Heart left ventricle (tissue), 16 donors: ENCODE measurements at regions not wholly inside any gene's neighbourhood (a gene's known extent, or its start where the extent isn't known, plus 50 kb on each side); places are given as distances from the start of the nearest gene placed in this dataset.

Experiments
- ATAC-seq, 4 donors: fragments of 200-7000 bp; cut with Tn5 transposase; one replicate each; pipeline ENCODE4 v1.9.1; 2020 to 2022; ENCODE audit warnings: moderate library complexity in 4 of 4, mild to moderate bottlenecking in 3 of 4, moderate number of reproducible peaks in 1 of 4
- DNase-seq, 5 donors: peaks; one replicate each; pipeline ENCODE4 v3.0.0-alpha.2; 2020
- H3K27ac ChIP-seq, 12 donors: fragments of 200-600 bp; sonication (generic) in 4 of 12; one replicate each; pipeline versions ENCODE4 v1.5.0 to v1.8.0; 2016 to 2022; ENCODE audit warnings: mild to moderate bottlenecking in 2 of 12
- H3K27me3 ChIP-seq, 9 donors: fragments of 200-600 bp; sonication (generic) in 2 of 9; one replicate each; pipeline versions ENCODE4 v1.5.1 to v1.8.0; 2016 to 2022; ENCODE audit warnings: mild to moderate bottlenecking in 3 of 9
- H3K36me3 ChIP-seq, 9 donors: fragments of 200-600 bp; sonication (generic) in 2 of 9; one replicate each; pipeline versions ENCODE4 v1.5.0 to v1.8.0; 2018 to 2022; ENCODE audit warnings: mild to moderate bottlenecking in 2 of 9
- H3K4me1 ChIP-seq, 12 donors: fragments of 200-600 bp; sonication (generic) in 4 of 12; one replicate each; pipeline versions ENCODE4 v1.5.0 to v1.8.0; 2016 to 2022; ENCODE audit warnings: mild to moderate bottlenecking in 3 of 12
- H3K4me3 ChIP-seq, 12 donors: fragments of 200-600 bp; sonication (generic) in 4 of 12; one replicate each; pipeline versions ENCODE4 v1.5.0 to v1.8.0; 2017 to 2022; ENCODE audit warnings: mild to moderate bottlenecking in 9 of 12, moderate library complexity in 4 of 12
- H3K9me3 ChIP-seq, 12 donors: fragments of 200-600 bp; sonication (generic) in 4 of 12; one replicate each; pipeline versions ENCODE4 v1.5.0 to v1.8.0; 2016 to 2022; ENCODE audit warnings: mild to moderate bottlenecking in 1 of 12
- CTCF ChIP-seq, 12 donors: fragments of 200-600 bp; sonication (generic) in 4 of 12; IDR thresholded peaks; one replicate each; pipeline versions ENCODE4 v1.5.0 to v1.8.0; 2018 to 2022; ENCODE audit warnings: antibody characterized with exemption in 12 of 12, mild to moderate bottlenecking in 5 of 12
- POLR2A ChIP-seq, 2 donors: fragments of 450-650 bp; IDR thresholded peaks; one replicate each; pipeline ENCODE4 v1.6.1; 2017; ENCODE audit warnings: antibody characterized with exemption in 2 of 2, mild to moderate bottlenecking in 2 of 2, moderate library complexity in 2 of 2
- WGBS, 4 donors: extraction: QIAGEN DNeasy Blood & Tissue Kit in 2 of 4; methylation state at CpG; one replicate each; pipeline versions ENCODE4 v1.1.5 to v1.1.7; 2013 to 2018; 5-methylcytosine and 5-hydroxymethylcytosine counted together
- intact Hi-C, 10 donors: fragments of 100-400 bp; cut with DNase I; formaldehyde crosslinking; loops; one replicate each; pipeline versions ENCODE4 v1.11.1 to v1.14.2; 2022
- donor health status: ischemic (EF 13 %, LVEDD 7.1; RV severe dilation, severe dysfunction).
- donor health status: healthy with polysubstance abuse.
- donor health status: DM: no; HTN: yes; CAD: no.
- donor health status: DM: no; HTN: no; CAD: no.
- donor health status: ischemic (EF 25% LVEDD 6.9; RV normal size, moderate dysfunction).
- donor health status: ischemic (EF 25% LVEDD 5.7; RV mildly dilated, moderate dysfunction).
- donor health status: healthy.
- donor health status: DM: yes; HTN: yes; CAD: no.
- donor health status: ischemic (EF 35%, LVEDD 5.7; RV mildly dilated, moderate dysfunction).
- donor health status: nonischemic (EF 11% LVEDD 7.7; RV severe dilation, severe dysfunction).
- donor health status: DM: yes; HTN: yes; CAD: no.
- donor health status: PGD.
- donor health status: ischemic (EF 29% LVEDD 5.4; RV normal size, mild dysfunction).
- donor health status: nonischemic (EF 23%, LVEDD 6.1; RV moderate dilation, normal function).

GRCh38 chr5:30453168-30453567 lies 740.3 kb upstream of the CDH6 start:
- Histone ChIP-seq H3K4me3 (no peak overlapping the region), H3K27me3 (no peaks in the 10 kb centered on the region), H3K36me3 (no peaks in the 10 kb centered on the region), H3K27ac (no peak overlapping the region), H3K9me3 (peaks cover 0 to 6% (median 0%) of the 10 kb centered on the region in 12 donors), H3K4me1 (no peaks in the 10 kb centered on the region)
- intact Hi-C loops = no loop called here
- DNase-seq (no peak), ATAC-seq (no peak)
- TF ChIP-seq CTCF (IDR thresholded peaks at IDR 0.05) (no peak), POLR2A (IDR thresholded peaks at IDR 0.05) (no peak)
- WGBS, 4 donors = 76 to 83% (median 79%) methylated on average over 1 of the region's 1 CpG

GRCh38 chr5:30450153-30450552 lies 743.3 kb upstream of the CDH6 start:
- Histone ChIP-seq H3K27ac (no peak overlapping the region), H3K4me1 (no peaks in the 10 kb centered on the region), H3K9me3 (peaks cover 0 to 6% (median 0%) of the 10 kb centered on the region in 12 donors), H3K36me3 (no peaks in the 10 kb centered on the region), H3K4me3 (no peak overlapping the region), H3K27me3 (no peaks in the 10 kb centered on the region)
- WGBS, 4 donors = 49 to 63% (median 59%) methylated on average over 1 of the region's 1 CpG
- TF ChIP-seq POLR2A (IDR thresholded peaks at IDR 0.05) (no peak), CTCF (IDR thresholded peaks at IDR 0.05) (no peak)
- intact Hi-C loops = no loop called here
- no peak for ATAC-seq
- no peak for DNase-seq

- no peak for DNase-seq
- Histone ChIP-seq H3K27ac (no peak overlapping the region), H3K9me3 (peaks cover 0 to 6% (median 0%) of the 10 kb centered on the region in 12 donors), H3K27me3 (no peaks in the 10 kb centered on the region), H3K4me1 (no peaks in the 10 kb centered on the region), H3K4me3 (no peak overlapping the region), H3K36me3 (no peaks in the 10 kb centered on the region)
- no peak for TF ChIP-seq CTCF (IDR thresholded peaks at IDR 0.05)
- no peak for TF ChIP-seq POLR2A (IDR thresholded peaks at IDR 0.05)
- no peak for ATAC-seq
- intact Hi-C loops = no loop called here
- 80 to 90% (median 85%) methylated on average over 3 of the region's 3 CpGs for WGBS, 4 donors
These were observed 746.1 kb upstream of the CDH6 start for GRCh38 chr5:30447431-30447830.

- TF ChIP-seq CTCF (IDR thresholded peaks at IDR 0.05) (no peak), POLR2A (IDR thresholded peaks at IDR 0.05) (no peak)
- Histone ChIP-seq H3K27ac (no peak overlapping the region), H3K4me3 (no peak overlapping the region), H3K27me3 (no peaks in the 10 kb centered on the region), H3K9me3 (peaks cover 0 to 16% (median 0%) of the 10 kb centered on the region in 12 donors), H3K36me3 (no peaks in the 10 kb centered on the region), H3K4me1 (no peaks in the 10 kb centered on the region)
- DNase-seq (no peak), ATAC-seq (no peak)
- intact Hi-C loops = no loop called here
- 66 to 70% (median 67%) methylated on average over 1 of the region's 1 CpG for WGBS, 4 donors
These were observed 747.0 kb upstream of the CDH6 start for GRCh38 chr5:30446456-30446855.
